C4-2B (cell line): ENCODE measurements at regions not wholly inside any gene's neighbourhood (a gene's known extent, or its start where the extent isn't known, plus 50 kb on each side); places are given as distances from the start of the nearest gene placed in this dataset.

Source experiments
- CTCF ChIP-seq: fragments of 450-650 bp; conservative IDR thresholded peaks from 2 replicates; pipeline ENCODE4 v1.5.1; 2017; ENCODE audit warnings: mild to moderate bottlenecking
- ZFX ChIP-seq: fragments of 450-650 bp; IDR thresholded peaks from 2 replicates; pipeline ENCODE4 v1.6.1; 2017

- no peak for TF ChIP-seq CTCF
- TF ChIP-seq ZFX: no peak
Measured at GRCh38 chr16:54347961-54348360, 61.4 kb upstream of the IRX3 start.
